ENCODE measurements at regions not wholly inside any gene's neighbourhood (a gene's known extent, or its start where the extent isn't known, plus 50 kb on each side); places are given as distances from the start of the nearest gene placed in this dataset.
"Not testable (repeated sequence)": the region's sequence is repeated elsewhere in the genome, so short reads cannot be mapped to it uniquely, and the experiment has no call there.

DNA sequence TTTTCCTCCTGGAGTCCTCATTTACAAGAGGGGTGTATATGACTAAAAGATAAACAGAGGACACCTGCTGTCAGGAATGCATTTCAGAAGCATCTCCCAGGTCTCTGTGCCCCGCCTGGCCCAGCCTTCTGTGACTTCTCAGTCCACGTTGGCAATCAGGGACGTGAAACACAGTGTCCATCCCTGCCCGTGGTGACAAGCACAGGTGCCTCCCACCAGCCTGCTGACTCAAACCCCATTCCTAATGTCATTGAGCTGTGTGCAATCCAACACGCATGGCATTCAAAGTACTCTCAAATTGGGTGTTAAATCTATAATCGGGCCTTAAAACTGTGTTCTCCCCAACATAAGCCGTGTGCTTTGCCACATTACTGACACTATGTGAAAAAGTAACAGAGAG lies 343.2 kb downstream of the EIPR1 start:
- H3K36me3 ChIP-seq, result no peaks in the 10 kb centered on the region
- TF ChIP-seq POLR2AphosphoS5 (IDR thresholded peaks at IDR 0.05), result no peak
- TF ChIP-seq CTCF (IDR thresholded peaks at IDR 0.05), result no peak
- no peaks in the 10 kb centered on the region for H3K4me1 ChIP-seq
- 79% methylated on average over 7 of the region's 7 CpGs for WGBS
- peaks cover 0 to 7% (median 0%) of the 10 kb centered on the region in 4 donors for H3K27me3 ChIP-seq
- no peak overlapping the region for H3K4me3 ChIP-seq
- H3K9me3 ChIP-seq, result peaks cover 0 to 5% (median 0%) of the 10 kb centered on the region in 4 donors
- DNase-seq (ENCODE audit: extremely low spot score), result peak; percentile 78
- no peak overlapping the region for H3K27ac ChIP-seq (replicated peaks in 1 of 4)
- intact Hi-C loops (cut with DNase I), result no loop called here

DNA sequence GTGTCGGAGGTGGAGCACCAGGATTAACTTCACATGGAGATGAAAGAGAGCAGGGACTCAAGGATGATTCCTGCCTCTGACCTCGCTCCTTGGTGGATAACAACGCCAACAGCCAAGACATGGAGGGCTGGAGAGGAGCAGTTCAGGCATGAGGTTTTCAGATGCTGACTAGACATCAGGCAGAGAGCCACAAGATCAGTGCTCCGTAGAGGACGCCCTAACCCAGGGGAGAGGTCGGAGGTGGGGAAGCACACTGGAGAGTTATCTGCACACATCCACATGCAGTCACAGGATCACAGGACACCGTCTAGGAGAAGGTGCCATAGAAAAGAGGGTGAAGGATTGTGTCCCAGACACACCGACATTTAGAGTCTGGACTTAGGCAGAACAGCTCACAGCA lies 344.3 kb downstream of the EIPR1 start:
- no peak overlapping the region for H3K4me3 ChIP-seq
- intact Hi-C loops (cut with DNase I), result no loop called here
- peak; percentile 86 for DNase-seq (ENCODE audit: extremely low spot score)
- TF ChIP-seq POLR2AphosphoS5 (IDR thresholded peaks at IDR 0.05) (no peak), CTCF (IDR thresholded peaks at IDR 0.05) (no peak), POLR2A (IDR thresholded peaks at IDR 0.05; ENCODE audit: low read depth) (no peak), EP300 (IDR thresholded peaks at IDR 0.05) (no peak)
- no peaks in the 10 kb centered on the region for H3K4me1 ChIP-seq
- no peak overlapping the region for H3K27ac ChIP-seq (replicated peaks in 1 of 4)
- peaks cover 0 to 5% (median 0%) of the 10 kb centered on the region in 4 donors for H3K9me3 ChIP-seq
- H3K27me3 ChIP-seq, result no peaks in the 10 kb centered on the region
- WGBS, result 83% methylated on average over 8 of the region's 8 CpGs
- no peaks in the 10 kb centered on the region for H3K36me3 ChIP-seq

DNA sequence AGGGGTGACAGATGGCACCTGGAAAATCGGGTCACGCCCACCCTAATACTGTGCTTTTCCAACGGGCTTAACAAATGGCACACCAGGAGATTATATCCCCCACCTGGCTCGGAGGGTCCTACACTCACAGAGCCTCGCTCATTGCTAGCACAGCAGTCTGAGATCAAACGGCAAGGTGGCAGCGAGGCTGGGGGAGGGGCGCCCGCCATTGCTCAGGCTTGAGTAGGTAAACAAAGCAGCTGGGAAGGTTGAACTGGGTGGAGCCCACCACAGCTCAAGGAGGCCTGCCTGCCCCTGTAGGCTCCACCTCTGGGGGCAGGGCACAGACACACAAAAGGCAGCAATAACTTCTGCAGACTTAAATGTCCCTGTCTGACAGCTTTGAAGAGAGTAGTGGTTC lies 346.8 kb downstream of the EIPR1 start:
- H3K27me3 ChIP-seq; H3K4me1 ChIP-seq; H3K27ac ChIP-seq (replicated peaks in 1 of 4); H3K9me3 ChIP-seq; DNase-seq (ENCODE audit: extremely low spot score); H3K36me3 ChIP-seq; intact Hi-C loops (cut with DNase I); H3K4me3 ChIP-seq: not testable (repeated sequence)
- 70% methylated on average over 6 of the region's 9 CpGs for WGBS

- peak; percentile 77 for DNase-seq (ENCODE audit: extremely low spot score)
- 67% methylated on average over 1 of the region's 1 CpG for WGBS
- peaks cover 0 to 5% (median 0%) of the 10 kb centered on the region in 4 donors for H3K9me3 ChIP-seq
- no peaks in the 10 kb centered on the region for H3K36me3 ChIP-seq
- H3K27ac ChIP-seq (replicated peaks in 1 of 4), result no peak overlapping the region
- H3K4me3 ChIP-seq, result no peak overlapping the region
- TF ChIP-seq EP300 (IDR thresholded peaks at IDR 0.05) (no peak), POLR2AphosphoS5 (IDR thresholded peaks at IDR 0.05) (no peak), CTCF (IDR thresholded peaks at IDR 0.05) (no peak), POLR2A (IDR thresholded peaks at IDR 0.05; ENCODE audit: low read depth) (no peak)
- H3K4me1 ChIP-seq, result no peaks in the 10 kb centered on the region
- intact Hi-C loops (cut with DNase I), result no loop called here
- H3K27me3 ChIP-seq, result no peaks in the 10 kb centered on the region
Observed at GRCh38 chr2:3025984-3026383, 351.6 kb downstream of the EIPR1 start.

DNA sequence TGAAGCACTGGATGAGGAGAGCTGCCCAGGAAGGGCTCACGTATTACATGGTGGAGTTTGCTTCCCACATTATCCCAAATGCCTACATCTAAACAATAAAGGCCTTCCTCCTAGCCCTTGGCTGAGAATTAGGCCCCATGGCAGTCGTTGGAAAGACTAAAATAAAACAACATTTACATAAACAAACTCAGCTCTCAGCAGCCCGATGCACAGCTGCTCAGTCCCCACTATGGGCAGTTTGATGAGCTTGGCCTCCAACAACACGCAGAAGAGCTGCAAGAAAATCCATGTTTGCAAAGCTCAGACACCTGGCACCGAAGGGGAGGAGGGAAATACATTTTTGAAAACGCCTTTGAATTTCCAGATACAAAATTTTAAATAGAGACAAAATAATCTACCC lies 352.4 kb downstream of the EIPR1 start:
- peaks cover 0 to under 1% (median 0%) of the 10 kb centered on the region in 4 donors for H3K9me3 ChIP-seq
- H3K27me3 ChIP-seq, result no peaks in the 10 kb centered on the region
- H3K36me3 ChIP-seq, result no peaks in the 10 kb centered on the region
- intact Hi-C loops (cut with DNase I), result no loop called here
- no peak for TF ChIP-seq POLR2AphosphoS5 (IDR thresholded peaks at IDR 0.05)
- no peak for TF ChIP-seq CTCF (IDR thresholded peaks at IDR 0.05)
- no peak for TF ChIP-seq EP300 (IDR thresholded peaks at IDR 0.05)
- TF ChIP-seq POLR2A (IDR thresholded peaks at IDR 0.05; ENCODE audit: low read depth), result no peak
- peak; percentile 34 for DNase-seq (ENCODE audit: extremely low spot score)
- H3K4me3 ChIP-seq, result no peak overlapping the region
- no peak overlapping the region for H3K27ac ChIP-seq (replicated peaks in 1 of 4)
- H3K4me1 ChIP-seq, result no peaks in the 10 kb centered on the region
- 53% methylated on average over 6 of the region's 6 CpGs for WGBS
